GM10266 (cell line): ENCODE measurements at regions not wholly inside any gene's neighbourhood (a gene's known extent, or its start where the extent isn't known, plus 50 kb on each side); places are given as distances from the start of the nearest gene placed in this dataset.

Experiments
- DNase-seq: peaks from one replicate; pipeline ENCODE4 v3.0.0; 2012; ENCODE audit errors: extremely low spot score
- TF ChIP-seq, protein P1 (sequence below): IDR thresholded peaks from 2 replicates; pipeline ENCODE4 v1.5.1; 2012; ENCODE audit warnings: mild to moderate bottlenecking, low read depth; ENCODE audit not compliant: control insufficient read depth, insufficient read depth; ENCODE audit errors: missing control alignments

DNA sequence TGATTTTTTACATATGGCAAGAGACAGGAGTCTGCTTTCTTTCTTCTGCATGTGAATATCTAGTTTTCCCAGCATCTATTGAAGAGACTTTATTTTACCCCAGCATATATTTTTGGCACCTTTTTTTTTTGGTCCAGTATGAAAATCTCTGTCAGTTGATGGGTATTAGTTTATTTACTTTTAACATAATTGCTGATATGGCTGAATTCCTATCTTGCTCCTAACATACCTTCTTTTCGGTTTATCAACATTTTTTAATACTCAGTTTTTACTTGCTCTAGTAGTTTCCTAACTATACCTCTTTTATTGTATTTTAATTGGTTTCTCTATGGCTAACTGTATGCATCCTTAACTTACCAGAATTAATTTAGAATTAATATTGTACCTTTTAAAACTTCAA lies 77.5 kb upstream of the PDE7B start:
- TF ChIP-seq, protein P1, sequence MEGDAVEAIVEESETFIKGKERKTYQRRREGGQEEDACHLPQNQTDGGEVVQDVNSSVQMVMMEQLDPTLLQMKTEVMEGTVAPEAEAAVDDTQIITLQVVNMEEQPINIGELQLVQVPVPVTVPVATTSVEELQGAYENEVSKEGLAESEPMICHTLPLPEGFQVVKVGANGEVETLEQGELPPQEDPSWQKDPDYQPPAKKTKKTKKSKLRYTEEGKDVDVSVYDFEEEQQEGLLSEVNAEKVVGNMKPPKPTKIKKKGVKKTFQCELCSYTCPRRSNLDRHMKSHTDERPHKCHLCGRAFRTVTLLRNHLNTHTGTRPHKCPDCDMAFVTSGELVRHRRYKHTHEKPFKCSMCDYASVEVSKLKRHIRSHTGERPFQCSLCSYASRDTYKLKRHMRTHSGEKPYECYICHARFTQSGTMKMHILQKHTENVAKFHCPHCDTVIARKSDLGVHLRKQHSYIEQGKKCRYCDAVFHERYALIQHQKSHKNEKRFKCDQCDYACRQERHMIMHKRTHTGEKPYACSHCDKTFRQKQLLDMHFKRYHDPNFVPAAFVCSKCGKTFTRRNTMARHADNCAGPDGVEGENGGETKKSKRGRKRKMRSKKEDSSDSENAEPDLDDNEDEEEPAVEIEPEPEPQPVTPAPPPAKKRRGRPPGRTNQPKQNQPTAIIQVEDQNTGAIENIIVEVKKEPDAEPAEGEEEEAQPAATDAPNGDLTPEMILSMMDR: no peak

DNA sequence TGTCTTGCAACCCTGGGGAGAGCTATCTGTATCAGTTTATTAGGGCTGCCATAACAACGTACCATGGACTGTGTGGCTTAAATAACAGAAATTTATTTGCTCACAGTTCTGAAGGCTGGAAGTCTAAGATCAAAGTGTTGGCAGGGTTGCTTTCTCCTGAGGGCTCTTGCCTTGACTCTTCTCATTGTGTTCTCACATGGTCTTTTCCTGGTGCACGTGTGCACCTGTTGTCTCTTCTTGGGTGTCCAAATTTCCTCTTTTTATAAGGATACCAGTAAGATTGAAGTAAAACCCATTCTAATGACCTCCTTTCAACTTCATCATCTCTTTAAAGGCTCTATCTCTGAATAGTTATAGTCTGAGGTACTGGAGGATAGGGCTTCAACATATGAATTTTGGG lies 72.3 kb upstream of the PDE7B start:
- DNase-seq: no peak
- TF ChIP-seq, protein P1: no peak

More for the DNA sequence above, 77.5 kb upstream of the PDE7B start:
- no peak for DNase-seq

DNA sequence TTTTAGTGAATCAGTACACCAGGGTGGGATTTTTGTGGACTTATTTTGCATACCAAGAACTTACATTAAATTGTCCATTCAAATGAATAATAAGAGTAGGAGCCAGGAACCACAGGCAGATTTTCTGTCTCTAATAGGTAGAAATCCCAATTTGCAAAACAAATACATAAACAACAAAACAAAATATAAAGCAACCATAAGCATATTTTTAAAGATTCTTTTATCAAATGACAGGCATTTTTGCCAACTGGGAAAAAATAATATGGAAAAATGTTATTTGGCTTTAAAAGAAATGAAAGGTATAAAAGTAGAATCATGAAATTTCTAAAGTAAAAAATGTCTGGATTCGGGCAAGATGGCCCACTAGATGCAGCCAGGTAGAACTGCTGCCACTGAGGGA lies 71.2 kb upstream of the PDE7B start:
- TF ChIP-seq, protein P1: no peak

DNA sequence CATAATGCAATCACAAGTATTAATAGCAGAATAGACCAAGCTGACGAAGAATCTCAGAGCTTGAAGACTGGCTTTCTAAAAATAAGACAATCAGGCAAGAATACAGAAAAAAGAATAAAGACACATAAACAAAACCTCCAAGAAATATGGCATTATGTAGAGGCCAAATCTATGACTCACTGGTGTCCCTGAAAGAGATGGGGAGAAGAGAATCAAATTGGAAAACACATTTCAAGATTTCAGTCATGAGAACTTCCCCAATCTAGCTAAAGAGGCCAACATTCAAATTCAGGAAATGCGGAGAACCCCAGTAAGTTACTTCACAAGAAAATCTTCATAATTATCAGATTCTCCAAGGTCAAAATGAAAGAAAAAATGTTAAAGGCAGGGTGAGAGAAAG lies 69.0 kb upstream of the PDE7B start:
- TF ChIP-seq, protein P1: no peak
- DNase-seq: no peak

More for the DNA sequence above, 71.2 kb upstream of the PDE7B start:
- no peak for DNase-seq

DNA sequence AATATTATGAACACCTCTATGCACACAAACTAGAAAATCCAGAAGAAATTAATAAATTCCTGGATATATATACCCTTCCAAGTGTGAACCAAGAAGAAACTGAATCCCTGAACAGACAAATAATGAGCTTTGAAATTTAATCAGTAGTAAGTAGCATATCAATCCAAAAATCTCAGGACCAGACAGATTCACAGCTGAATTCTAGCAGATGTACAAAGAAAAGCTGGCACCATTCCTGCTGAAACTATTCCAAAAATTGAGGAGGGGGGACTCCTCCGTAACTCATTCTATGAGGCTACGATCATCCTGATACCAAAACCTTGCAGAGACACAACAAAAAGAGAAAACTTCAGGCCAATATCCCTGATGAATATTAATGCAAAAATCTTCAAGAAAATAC lies 67.0 kb upstream of the PDE7B start:
- TF ChIP-seq, protein P1: no peak
- DNase-seq: no peak

DNA sequence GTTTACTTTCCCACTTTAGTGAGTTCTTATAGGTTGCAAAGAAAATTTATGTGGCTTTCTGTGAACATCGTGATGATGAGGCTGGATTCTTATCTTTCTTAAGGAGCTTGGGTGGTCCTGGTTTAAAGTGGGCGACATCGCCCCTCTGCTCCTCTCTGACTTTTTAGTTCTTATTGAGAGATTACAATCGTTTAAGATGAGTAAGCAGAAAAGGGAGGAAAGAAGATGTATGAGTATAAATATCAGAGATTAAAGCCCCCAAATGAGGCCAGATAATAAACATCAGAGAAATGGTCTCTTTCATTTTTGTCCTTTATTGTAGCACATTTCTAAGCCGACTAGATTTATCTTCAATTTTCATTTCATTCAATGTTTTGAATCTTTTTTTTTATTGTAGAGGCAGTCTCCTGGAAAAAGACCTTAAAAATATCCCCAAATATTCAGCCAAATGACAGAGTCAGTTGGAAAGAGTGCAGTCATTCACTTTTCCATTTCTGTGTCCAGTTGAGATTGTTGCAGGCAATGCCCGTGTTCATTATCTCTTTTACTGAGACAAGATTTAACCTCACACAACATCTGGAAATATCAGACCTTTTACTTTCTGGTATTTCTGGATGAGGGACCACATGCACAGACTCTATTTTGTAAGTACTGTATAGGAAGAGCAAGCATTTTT lies 62.0 kb upstream of the PDE7B start:
- DNase-seq: no peak
- TF ChIP-seq, protein P1: no peak

DNA sequence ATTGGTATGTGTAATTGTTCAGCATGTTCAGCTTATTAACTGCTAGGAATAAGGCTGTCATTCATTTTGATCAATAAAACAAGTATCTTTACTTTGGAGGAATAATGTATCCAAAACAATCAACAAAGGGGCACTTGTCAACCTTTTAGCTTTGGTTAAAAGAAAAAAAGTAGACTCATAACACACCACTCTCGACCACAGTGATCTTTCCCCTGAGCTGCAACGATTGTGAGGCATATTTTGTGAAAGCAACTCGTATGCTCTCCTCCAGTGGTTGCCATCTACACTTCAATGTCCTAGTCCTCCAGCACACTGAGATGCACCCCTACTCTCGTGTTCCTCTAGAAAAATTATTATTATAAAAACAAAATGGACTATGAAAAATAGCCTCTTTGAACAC lies 60.1 kb upstream of the PDE7B start:
- no peak for DNase-seq
- TF ChIP-seq, protein P1: no peak
